ENCODE measurements at regions not wholly inside any gene's neighbourhood (a gene's known extent, or its start where the extent isn't known, plus 50 kb on each side); places are given as distances from the start of the nearest gene placed in this dataset.

DNA sequence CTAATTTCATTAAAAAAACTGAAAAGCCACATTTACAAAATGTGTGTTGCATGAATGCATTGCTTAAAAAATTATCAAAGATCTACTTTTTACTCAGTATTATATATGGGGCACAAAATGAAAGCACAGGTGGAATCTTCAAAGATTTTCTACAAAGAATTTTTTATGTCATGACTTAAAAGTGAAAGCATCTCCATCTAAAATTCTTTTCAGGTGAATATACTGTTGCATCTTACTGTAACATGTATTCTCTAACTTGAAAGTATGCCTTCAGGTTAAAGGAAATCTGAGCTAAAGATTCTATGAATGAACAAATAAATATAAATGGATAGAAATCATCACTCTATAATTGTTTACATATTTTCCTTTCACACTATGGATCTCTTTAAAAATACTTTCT lies 66.8 kb upstream of the WDR75 start:
- no peak for DNase-seq

DNA sequence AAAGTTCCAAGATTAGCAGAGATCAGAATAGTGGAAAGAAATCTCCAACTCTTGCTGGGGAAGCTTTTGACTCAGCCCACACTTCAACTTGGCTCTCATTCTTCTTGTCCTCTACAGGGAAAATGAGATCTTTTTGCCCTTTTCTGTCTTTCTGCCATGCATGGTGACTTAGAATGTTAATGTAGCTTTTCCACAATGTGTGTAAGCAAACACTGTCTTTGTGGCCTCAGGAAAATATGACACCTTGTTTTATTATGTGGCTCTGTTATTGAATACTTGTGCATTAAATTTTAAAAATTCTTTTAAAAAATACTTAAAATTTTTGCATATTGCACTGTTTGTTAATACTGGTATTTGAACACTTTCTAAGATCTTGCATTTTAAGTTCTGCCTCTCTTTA lies 65.4 kb upstream of the WDR75 start:
- no peak for DNase-seq

DNA sequence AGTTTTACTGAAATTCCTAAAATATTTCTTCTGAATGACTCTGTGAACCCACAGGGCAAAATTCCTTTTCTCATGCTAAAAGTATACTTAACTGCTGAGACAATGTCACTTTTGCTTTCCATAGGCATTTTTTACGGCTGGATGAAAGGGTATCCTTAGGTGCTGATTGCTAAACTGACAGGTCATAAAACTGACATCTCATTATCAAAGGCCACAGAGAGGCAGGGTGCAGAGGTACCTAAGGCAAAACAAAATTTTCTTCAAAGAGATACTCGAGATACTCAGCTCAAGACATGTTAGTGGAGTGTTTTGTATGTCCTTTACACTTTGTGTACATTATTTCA lies 62.0 kb upstream of the WDR75 start:
- no peak for DNase-seq

DNA sequence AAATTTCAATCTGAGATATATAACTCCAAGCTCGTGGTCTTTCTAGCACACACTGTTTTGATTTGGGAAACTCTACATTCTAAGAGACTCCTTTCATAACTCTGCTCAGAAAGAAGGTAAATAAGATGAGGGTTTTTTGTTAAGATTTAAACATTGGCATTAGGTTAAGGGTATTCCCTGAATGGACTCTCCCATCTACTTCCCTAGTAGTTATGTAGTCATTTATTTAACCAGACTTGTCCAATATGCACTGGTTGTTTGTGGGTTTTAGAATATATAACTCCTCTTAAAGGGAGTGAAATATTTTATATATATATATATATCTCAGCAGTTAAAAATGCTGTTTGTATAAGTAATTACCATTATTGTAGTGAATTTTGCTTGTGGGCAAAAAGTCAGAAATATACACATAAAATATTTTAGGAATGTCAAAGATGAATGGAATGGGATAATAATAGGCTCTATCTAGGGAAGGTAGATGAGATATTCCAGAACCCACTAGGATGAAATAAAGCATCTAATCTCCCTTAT lies 61.5 kb upstream of the WDR75 start:
- no peak for DNase-seq

DNA sequence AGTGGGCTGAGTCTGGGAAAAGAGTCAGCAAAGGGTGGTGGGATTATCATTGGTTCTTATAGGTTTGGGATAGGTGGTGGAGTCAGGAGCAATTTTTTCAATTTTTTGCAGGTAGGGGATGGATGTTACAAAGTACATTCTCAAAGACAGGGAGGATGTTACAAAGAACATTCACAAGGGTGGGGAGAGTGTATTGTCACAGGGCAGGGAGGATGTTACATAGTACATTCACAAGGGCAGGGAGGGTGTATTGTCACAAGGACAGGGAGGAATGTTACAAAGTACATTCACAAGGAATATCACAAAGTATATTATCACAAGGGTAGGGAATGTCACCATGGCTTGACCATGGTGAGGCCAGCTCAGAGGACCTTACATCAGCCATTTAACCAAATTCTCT lies 58.6 kb upstream of the WDR75 start:
- no peak for DNase-seq

DNA sequence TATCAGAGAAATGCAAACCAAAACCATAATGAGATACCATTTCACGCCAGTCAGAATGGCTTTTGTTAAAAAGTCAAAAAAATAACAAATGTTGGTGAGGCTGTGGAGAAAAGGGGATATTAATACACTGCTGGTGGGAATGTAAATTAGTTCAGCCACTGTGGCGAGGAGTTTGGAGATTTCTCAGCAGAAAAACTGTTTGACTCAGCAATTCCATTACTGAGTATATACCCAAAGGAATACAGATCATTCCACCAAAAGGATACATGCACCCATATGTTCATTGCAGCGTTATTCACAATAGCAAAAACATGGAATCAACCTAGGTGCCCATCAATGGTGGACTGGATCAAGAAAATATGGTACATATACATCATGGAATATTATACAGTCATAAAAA lies 54.5 kb upstream of the WDR75 start:
- no peak for DNase-seq

DNA sequence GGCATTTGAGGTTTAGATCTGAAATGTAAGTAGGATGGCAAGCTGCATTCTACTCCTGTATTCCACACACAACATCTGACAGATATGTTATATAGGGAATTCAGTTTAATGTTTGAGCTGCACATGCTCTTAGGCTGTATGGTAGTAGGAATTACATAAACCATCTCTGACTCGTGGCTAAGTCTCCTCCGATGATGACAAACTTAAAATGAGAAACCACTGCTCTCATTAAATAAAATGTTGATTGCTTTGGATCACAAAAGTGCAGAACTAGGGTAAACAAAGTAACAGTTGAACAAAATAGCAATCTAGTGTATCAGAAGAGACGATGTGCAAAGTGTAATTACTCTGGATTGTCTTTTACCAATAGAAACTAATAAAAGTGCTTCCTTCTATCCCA lies 50.1 kb upstream of the WDR75 start:
- no peak for DNase-seq

All from activated CD4-positive, alpha-beta T cell treated with anti-CD3 and anti-CD28 coated beads for 4 hours (primary cell).